Body of pancreas (tissue), 4 donors: ENCODE measurements at regions not wholly inside any gene's neighbourhood (a gene's known extent, or its start where the extent isn't known, plus 50 kb on each side); places are given as distances from the start of the nearest gene placed in this dataset.

Experiments
- POLR2A ChIP-seq, 3 donors: fragments of 450-650 bp; IDR thresholded peaks; one replicate each; pipeline ENCODE4 v1.6.1; 2016; ENCODE audit warnings: antibody characterized with exemption in 3 of 3, mild to moderate bottlenecking in 2 of 3
- TF ChIP-seq, protein P1 (sequence below), 7 experiments: fragments of 450-650 bp in 4 of 7; fragments of 200-600 bp in 3 of 7; sonication (generic) in 3 of 7; IDR thresholded peaks; one replicate each; pipeline ENCODE4 v1.5.1; 2016 to 2019; ENCODE audit warnings: antibody characterized with exemption in 7 of 7

DNA sequence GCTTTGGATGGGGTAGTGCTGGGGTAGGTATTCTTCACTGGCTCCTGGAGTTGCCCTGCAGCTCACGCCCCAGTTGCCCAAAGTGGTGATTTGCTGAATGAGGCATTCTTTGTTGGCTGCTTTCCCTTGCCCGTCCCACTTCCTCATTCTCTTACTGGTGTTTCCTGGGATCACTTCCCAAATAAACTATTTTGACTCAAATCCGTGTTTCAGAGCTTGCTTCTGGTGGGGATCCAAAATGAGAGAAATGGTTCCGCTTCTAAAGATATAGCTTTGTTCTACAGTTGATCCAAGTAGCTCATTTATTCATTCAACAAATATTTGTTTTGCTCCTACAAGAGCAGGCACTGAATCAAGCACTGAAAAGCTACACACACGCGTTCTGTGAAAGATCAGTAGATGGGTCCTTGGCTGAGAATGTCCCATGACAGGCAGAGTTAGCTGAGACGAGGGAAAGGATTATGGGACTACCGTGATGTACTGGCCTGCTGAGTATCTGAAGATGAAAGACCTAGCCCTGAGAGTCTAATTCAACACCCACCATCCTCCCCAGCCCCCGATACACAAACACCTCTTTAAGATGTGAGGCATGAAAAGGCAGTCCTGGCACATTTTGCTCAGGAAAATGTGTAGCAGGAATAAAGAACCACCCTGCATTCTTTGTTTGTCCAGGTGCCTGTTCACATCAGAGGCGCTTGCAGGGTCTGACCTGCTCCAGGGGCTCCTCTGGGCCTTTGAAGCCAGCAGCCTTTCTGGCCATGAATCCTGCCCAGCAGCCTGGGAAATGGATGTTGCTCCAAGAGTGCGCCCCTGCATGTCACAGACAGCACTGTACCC lies 143.1 kb upstream of the RANBP3L start:
- TF ChIP-seq, protein P1, sequence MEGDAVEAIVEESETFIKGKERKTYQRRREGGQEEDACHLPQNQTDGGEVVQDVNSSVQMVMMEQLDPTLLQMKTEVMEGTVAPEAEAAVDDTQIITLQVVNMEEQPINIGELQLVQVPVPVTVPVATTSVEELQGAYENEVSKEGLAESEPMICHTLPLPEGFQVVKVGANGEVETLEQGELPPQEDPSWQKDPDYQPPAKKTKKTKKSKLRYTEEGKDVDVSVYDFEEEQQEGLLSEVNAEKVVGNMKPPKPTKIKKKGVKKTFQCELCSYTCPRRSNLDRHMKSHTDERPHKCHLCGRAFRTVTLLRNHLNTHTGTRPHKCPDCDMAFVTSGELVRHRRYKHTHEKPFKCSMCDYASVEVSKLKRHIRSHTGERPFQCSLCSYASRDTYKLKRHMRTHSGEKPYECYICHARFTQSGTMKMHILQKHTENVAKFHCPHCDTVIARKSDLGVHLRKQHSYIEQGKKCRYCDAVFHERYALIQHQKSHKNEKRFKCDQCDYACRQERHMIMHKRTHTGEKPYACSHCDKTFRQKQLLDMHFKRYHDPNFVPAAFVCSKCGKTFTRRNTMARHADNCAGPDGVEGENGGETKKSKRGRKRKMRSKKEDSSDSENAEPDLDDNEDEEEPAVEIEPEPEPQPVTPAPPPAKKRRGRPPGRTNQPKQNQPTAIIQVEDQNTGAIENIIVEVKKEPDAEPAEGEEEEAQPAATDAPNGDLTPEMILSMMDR (IDR thresholded peaks at IDR 0.05): no peak
- no peak for TF ChIP-seq POLR2A (IDR thresholded peaks at IDR 0.05)
